ENCODE measurements at regions not wholly inside any gene's neighbourhood (a gene's known extent, or its start where the extent isn't known, plus 50 kb on each side); places are given as distances from the start of the nearest gene placed in this dataset.

DNA sequence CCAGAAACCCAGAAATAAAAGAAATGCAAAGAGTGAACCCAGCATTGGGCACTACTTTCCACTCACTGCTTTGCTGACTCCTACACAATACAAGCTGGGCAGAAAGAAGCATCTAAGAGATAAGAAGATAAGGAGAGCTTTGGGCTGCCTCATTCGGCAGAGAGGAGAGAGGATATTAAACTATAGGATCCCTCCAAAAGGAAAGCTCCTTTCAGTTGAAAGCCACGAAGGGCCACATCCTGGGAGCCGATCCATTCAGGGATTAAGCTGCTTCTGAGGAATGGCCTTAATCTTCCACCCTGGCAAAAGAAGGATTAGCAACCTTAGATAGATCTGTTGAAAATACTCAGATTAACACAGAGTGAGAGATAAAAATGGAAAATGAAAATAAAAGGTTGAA is 274.9 kb upstream of the PPP2R3A start:
- Histone ChIP-seq H3K4me2 (ENCODE audit: insufficient read depth, low read length) (no peak overlapping the region), H3K36me3 (ENCODE audit: insufficient read depth, low read length) (no peaks in the 10 kb centered on the region), H2AFZ (ENCODE audit: low read depth, low read length) (no peak overlapping the region), H3K79me2 (ENCODE audit: insufficient read depth, low read length) (no peaks in the 10 kb centered on the region), H3K4me3 (ENCODE audit: low read depth in 1 of 2, low read length in 2 of 2) (no peak overlapping the region), H3K4me1 (ENCODE audit: insufficient read depth, low read length) (no peaks in the 10 kb centered on the region), H4K20me1 (ENCODE audit: insufficient read depth, low read length) (no peaks in the 10 kb centered on the region), H3K27me3 (ENCODE audit: insufficient read depth, low read length, poor library complexity) (peaks cover 3% of the 10 kb centered on the region), H3K9me3 (ENCODE audit: insufficient read depth, low read length, severe bottlenecking) (no peaks in the 10 kb centered on the region), H3K27ac (ENCODE audit: low read length) (no peak overlapping the region), H3K9ac (ENCODE audit: low read depth, low read length) (no peak overlapping the region)
- DNase-seq (no peak), ATAC-seq (ENCODE audit: insufficient read depth, low read depth) (no peak)
- TF ChIP-seq, protein P1, sequence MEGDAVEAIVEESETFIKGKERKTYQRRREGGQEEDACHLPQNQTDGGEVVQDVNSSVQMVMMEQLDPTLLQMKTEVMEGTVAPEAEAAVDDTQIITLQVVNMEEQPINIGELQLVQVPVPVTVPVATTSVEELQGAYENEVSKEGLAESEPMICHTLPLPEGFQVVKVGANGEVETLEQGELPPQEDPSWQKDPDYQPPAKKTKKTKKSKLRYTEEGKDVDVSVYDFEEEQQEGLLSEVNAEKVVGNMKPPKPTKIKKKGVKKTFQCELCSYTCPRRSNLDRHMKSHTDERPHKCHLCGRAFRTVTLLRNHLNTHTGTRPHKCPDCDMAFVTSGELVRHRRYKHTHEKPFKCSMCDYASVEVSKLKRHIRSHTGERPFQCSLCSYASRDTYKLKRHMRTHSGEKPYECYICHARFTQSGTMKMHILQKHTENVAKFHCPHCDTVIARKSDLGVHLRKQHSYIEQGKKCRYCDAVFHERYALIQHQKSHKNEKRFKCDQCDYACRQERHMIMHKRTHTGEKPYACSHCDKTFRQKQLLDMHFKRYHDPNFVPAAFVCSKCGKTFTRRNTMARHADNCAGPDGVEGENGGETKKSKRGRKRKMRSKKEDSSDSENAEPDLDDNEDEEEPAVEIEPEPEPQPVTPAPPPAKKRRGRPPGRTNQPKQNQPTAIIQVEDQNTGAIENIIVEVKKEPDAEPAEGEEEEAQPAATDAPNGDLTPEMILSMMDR (IDR thresholded peaks at IDR 0.05; ENCODE audit: borderline replicate concordance, extremely low read depth, low read length, poor library complexity, severe bottlenecking) = no peak
- no peak for TF ChIP-seq EZH2 (IDR thresholded peaks at IDR 0.05; ENCODE audit: borderline replicate concordance, low read depth, low read length, severe bottlenecking)

DNA sequence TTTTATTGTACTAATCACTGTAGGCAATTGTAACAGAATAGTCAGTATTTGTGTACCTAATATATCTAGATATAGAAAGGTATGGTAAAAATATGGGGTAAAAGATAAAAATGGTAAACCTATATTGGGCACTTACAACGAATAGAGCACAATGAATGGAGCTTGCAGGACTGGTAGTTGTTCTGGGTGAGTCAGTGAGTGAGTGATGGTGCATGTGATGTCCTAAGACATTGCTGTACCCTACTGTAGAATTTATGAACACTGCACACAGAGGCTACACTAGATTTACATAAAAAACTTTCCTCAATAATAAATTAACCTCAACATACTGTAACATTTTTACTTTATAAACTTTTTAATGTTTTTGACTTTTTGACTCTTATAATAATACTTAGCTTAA is 274.3 kb upstream of the PPP2R3A start:
- Histone ChIP-seq H3K4me3 (ENCODE audit: low read depth in 1 of 2, low read length in 2 of 2) (no peak overlapping the region), H3K4me2 (ENCODE audit: insufficient read depth, low read length) (no peak overlapping the region), H2AFZ (ENCODE audit: low read depth, low read length) (no peak overlapping the region), H3K79me2 (ENCODE audit: insufficient read depth, low read length) (no peaks in the 10 kb centered on the region), H3K4me1 (ENCODE audit: insufficient read depth, low read length) (no peaks in the 10 kb centered on the region), H4K20me1 (ENCODE audit: insufficient read depth, low read length) (no peaks in the 10 kb centered on the region), H3K27me3 (ENCODE audit: insufficient read depth, low read length, poor library complexity) (peaks cover 3% of the 10 kb centered on the region), H3K9me3 (ENCODE audit: insufficient read depth, low read length, severe bottlenecking) (no peaks in the 10 kb centered on the region), H3K27ac (ENCODE audit: low read length) (no peak overlapping the region), H3K36me3 (ENCODE audit: insufficient read depth, low read length) (no peaks in the 10 kb centered on the region), H3K9ac (ENCODE audit: low read depth, low read length) (no peak overlapping the region)
- no peak for ATAC-seq (ENCODE audit: insufficient read depth, low read depth)
- no peak for DNase-seq
- TF ChIP-seq, protein P1 (IDR thresholded peaks at IDR 0.05; ENCODE audit: borderline replicate concordance, extremely low read depth, low read length, poor library complexity, severe bottlenecking) = no peak
- no peak for TF ChIP-seq EZH2 (IDR thresholded peaks at IDR 0.05; ENCODE audit: borderline replicate concordance, low read depth, low read length, severe bottlenecking)

DNA sequence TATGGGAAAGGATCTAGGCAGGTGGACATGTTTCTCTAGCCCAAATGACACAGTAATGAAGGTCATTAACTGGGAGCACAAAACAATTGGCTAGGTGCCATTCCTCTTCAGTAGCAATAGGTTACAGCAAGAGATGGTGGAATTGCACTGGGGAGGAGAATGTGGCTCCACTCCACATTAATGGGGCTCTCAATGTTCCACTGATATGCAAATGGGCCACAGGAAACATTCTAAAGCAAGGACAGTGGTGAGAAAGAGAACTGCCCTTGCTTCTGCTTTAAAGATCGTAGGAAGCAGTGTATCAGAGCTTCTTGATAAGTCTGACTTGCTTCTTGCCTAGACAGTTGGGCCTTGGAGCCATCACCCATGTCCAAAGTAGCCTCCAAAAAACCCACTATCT is 271.4 kb upstream of the PPP2R3A start:
- no peaks in the 10 kb centered on the region for H3K9me3 ChIP-seq (ENCODE audit: insufficient read depth, low read length, severe bottlenecking)
- DNase-seq = no peak

More for the DNA sequence above, 271.4 kb upstream of the PPP2R3A start:
- H3K9ac ChIP-seq (ENCODE audit: low read depth, low read length) = no peak overlapping the region
- no peak for ATAC-seq (ENCODE audit: insufficient read depth, low read depth)
- no peak overlapping the region for H3K4me2 ChIP-seq (ENCODE audit: insufficient read depth, low read length)
- no peak overlapping the region for H3K4me3 ChIP-seq (ENCODE audit: low read depth in 1 of 2, low read length in 2 of 2)
- H4K20me1 ChIP-seq (ENCODE audit: insufficient read depth, low read length) = no peaks in the 10 kb centered on the region
- no peaks in the 10 kb centered on the region for H3K4me1 ChIP-seq (ENCODE audit: insufficient read depth, low read length)
- H3K79me2 ChIP-seq (ENCODE audit: insufficient read depth, low read length) = no peaks in the 10 kb centered on the region
- TF ChIP-seq, protein P1 (IDR thresholded peaks at IDR 0.05; ENCODE audit: borderline replicate concordance, extremely low read depth, low read length, poor library complexity, severe bottlenecking) = no peak
- no peak for TF ChIP-seq EZH2 (IDR thresholded peaks at IDR 0.05; ENCODE audit: borderline replicate concordance, low read depth, low read length, severe bottlenecking)
- H3K27me3 ChIP-seq (ENCODE audit: insufficient read depth, low read length, poor library complexity) = peaks cover 5% of the 10 kb centered on the region
- H3K27ac ChIP-seq (ENCODE audit: low read length) = no peak overlapping the region
- no peaks in the 10 kb centered on the region for H3K36me3 ChIP-seq (ENCODE audit: insufficient read depth, low read length)
- no peak overlapping the region for H2AFZ ChIP-seq (ENCODE audit: low read depth, low read length)

Data from DND-41 (cell line).